Kidney (tissue), 13 donors: ENCODE measurements at regions not wholly inside any gene's neighbourhood (a gene's known extent, or its start where the extent isn't known, plus 50 kb on each side); places are given as distances from the start of the nearest gene placed in this dataset.
"Not testable (repeated sequence)": the region's sequence is repeated elsewhere in the genome, so short reads cannot be mapped to it uniquely, and the experiment has no call there.

Source experiments
- DNase-seq, 5 donors: peaks; one replicate each; pipeline ENCODE4 v3.0.0-alpha.2; 2013 to 2020
- FAIRE-seq: peaks from 2 replicates; lab custom pipeline; 2012; peaks lifted over from hg19 to GRCh38; lab: Jason Lieb, UNC
- H3K27ac ChIP-seq, 2 donors: one replicate each; pipeline ENCODE4 v1.7.0; 2013; ENCODE audit warnings: low read depth in 2 of 2, low read length in 2 of 2, inconsistent platforms in 1 of 2
- H3K27me3 ChIP-seq: one replicate; pipeline ENCODE4 v1.7.1; 2013; ENCODE audit warnings: low read length, inconsistent platforms; ENCODE audit not compliant: control insufficient read depth, insufficient read depth
- H3K36me3 ChIP-seq, 3 donors: one replicate each; pipeline versions ENCODE4 v1.7.0 to v1.7.1; 2013; ENCODE audit warnings: low read length in 3 of 3, control low read depth in 1 of 3, inconsistent platforms in 1 of 3; ENCODE audit not compliant: insufficient read depth in 3 of 3, control insufficient read depth in 2 of 3
- H3K4me1 ChIP-seq, 3 donors: one replicate each; pipeline versions ENCODE4 v1.7.0 to v1.7.1; 2013; ENCODE audit warnings: low read length in 3 of 3, inconsistent platforms in 1 of 3, low read depth in 1 of 3; ENCODE audit not compliant: control insufficient read depth in 2 of 3, insufficient read depth in 2 of 3
- H3K4me3 ChIP-seq, 3 donors: one replicate each; pipeline versions ENCODE4 v1.7.0 to v1.8.1; 2013; ENCODE audit warnings: low read length in 3 of 3, control low read depth in 1 of 3, inconsistent platforms in 1 of 3
- H3K9ac ChIP-seq, 3 donors: one replicate each; pipeline versions ENCODE4 v1.7.0 to v1.7.1; 2013; ENCODE audit warnings: low read length in 3 of 3, control low read depth in 1 of 3, inconsistent platforms in 1 of 3
- H3K9me3 ChIP-seq, 3 donors: one replicate each; pipeline versions ENCODE4 v1.7.0 to v1.7.1; 2013; ENCODE audit warnings: low read length in 3 of 3, control low read depth in 1 of 3, inconsistent platforms in 1 of 3; ENCODE audit not compliant: control insufficient read depth in 2 of 3, insufficient read depth in 1 of 3
- CTCF ChIP-seq: IDR thresholded peaks from 3 replicates; pipeline ENCODE4 v1.5.1; 2012; ENCODE audit warnings: mild to moderate bottlenecking, moderate library complexity, borderline replicate concordance; ENCODE audit not compliant: insufficient read depth; ENCODE audit errors: extremely low read depth
- intact Hi-C: fragments of 100-400 bp; cut with DNase I; formaldehyde crosslinking; loops from one replicate; pipeline ENCODE4 v1.11.1; 2022
- donor health status: control.
- donor health status: control.
- donor health status: control.
- donor health status: control.
- donor health status: control.
- donor health status: DM: yes; HTN: yes; CAD: no.
- donor health status: Normal renal cell carcinoma (clear cell type).

- H3K27ac ChIP-seq, result no peak overlapping the region
- DNase-seq (no peak), FAIRE-seq (no peak)
- H3K9me3 ChIP-seq, result no peaks in the 10 kb centered on the region
- no peak overlapping the region for H3K4me3 ChIP-seq
- TF ChIP-seq CTCF, result no peak
- H3K4me1 ChIP-seq, result no peaks in the 10 kb centered on the region
- intact Hi-C loops, result no loop called here
- H3K27me3 ChIP-seq, result no peaks in the 10 kb centered on the region
- no peaks in the 10 kb centered on the region for H3K36me3 ChIP-seq
- no peak overlapping the region for H3K9ac ChIP-seq
Measured at GRCh38 chr10:46175831-46176230, 111.0 kb upstream of the ANTXRL start.

- not testable (repeated sequence) for FAIRE-seq, DNase-seq
Measured at GRCh38 chr10:46187431-46187830, 99.4 kb upstream of the ANTXRL start.

GRCh38 chr10:46197050-46197449, 89.7 kb upstream of the ANTXRL start:
- H3K36me3 ChIP-seq, result no peaks in the 10 kb centered on the region
- no peaks in the 10 kb centered on the region for H3K4me1 ChIP-seq
- intact Hi-C loops, result no loop called here
- no peak overlapping the region for H3K4me3 ChIP-seq
- TF ChIP-seq CTCF, result no peak
- FAIRE-seq (no peak), DNase-seq (no peak)
- no peaks in the 10 kb centered on the region for H3K27me3 ChIP-seq
- H3K27ac ChIP-seq, result no peak overlapping the region
- H3K9me3 ChIP-seq, result no peaks in the 10 kb centered on the region
- no peak overlapping the region for H3K9ac ChIP-seq

More at GRCh38 chr10:46187431-46187830, 99.4 kb upstream of the ANTXRL start:
- H3K27me3 ChIP-seq, intact Hi-C loops, H3K36me3 ChIP-seq, H3K9ac ChIP-seq, H3K4me3 ChIP-seq, H3K9me3 ChIP-seq, H3K4me1 ChIP-seq, H3K27ac ChIP-seq: not testable (repeated sequence)

DNA sequence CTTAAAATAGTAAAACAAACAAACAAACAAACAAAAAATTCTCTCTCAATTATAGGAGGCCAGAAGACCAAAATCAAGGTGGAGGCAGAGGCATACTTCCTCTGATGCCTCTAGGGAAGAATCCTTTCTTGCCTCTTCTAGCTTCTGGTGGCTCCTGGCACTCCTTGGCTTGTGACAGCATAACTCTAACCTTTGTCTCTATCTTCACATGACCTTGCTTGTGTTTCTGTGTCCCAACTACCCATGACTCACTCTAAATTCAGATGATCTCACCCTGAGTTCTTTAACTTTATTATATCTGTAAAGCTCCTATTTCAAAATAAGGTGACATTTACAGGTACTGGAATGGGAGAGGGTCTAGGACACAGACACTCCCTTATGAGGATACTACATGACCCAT, 88.3 kb upstream of the ANTXRL start:
- FAIRE-seq, result no peak
- H3K4me3 ChIP-seq, result no peak overlapping the region
- H3K27ac ChIP-seq, result no peak overlapping the region
- H3K9me3 ChIP-seq, result no peaks in the 10 kb centered on the region
- intact Hi-C loops, result no loop called here
- H3K9ac ChIP-seq, result no peak overlapping the region
- H3K4me1 ChIP-seq, result no peaks in the 10 kb centered on the region
- H3K36me3 ChIP-seq, result no peaks in the 10 kb centered on the region
- DNase-seq, result no peak
- no peak for TF ChIP-seq CTCF
- H3K27me3 ChIP-seq, result no peaks in the 10 kb centered on the region

DNA sequence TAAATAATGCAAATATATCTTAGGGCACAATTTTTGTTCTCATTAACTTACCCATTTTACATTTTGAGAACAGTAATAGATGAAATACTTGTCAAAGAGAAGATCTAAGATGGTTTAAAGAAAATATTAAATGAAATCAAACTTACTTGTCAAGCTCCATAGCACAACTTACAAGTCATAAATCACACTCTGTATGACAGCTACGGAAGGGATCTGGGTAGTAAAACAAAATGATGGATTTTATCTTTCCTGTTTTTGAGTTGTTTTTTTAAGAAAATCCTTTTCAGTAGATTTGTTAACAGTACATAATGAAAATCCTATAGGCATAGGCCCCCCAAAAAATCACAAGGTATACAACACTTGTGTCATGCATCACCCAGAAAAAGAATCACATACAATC, 84.4 kb upstream of the ANTXRL start:
- H3K9me3 ChIP-seq, H3K9ac ChIP-seq, H3K4me3 ChIP-seq, DNase-seq, intact Hi-C loops, H3K27ac ChIP-seq, H3K4me1 ChIP-seq, FAIRE-seq, H3K36me3 ChIP-seq, H3K27me3 ChIP-seq: not testable (repeated sequence)

GRCh38 chr10:46204482-46205102, 82.2 kb upstream of the ANTXRL start:
- H3K9ac ChIP-seq, FAIRE-seq, intact Hi-C loops, H3K4me3 ChIP-seq, H3K36me3 ChIP-seq, H3K27me3 ChIP-seq, H3K4me1 ChIP-seq, H3K27ac ChIP-seq, DNase-seq, H3K9me3 ChIP-seq: not testable (repeated sequence)
